ENCODE measurements at regions not wholly inside any gene's neighbourhood (a gene's known extent, or its start where the extent isn't known, plus 50 kb on each side); places are given as distances from the start of the nearest gene placed in this dataset.

- Histone ChIP-seq H3K9me2 (ENCODE audit: insufficient read depth) (no peaks in the 10 kb centered on the region), H3K36me3 (ENCODE audit: control insufficient read depth in 1 of 2, insufficient read depth in 2 of 2, low read length in 2 of 2) (no peaks in the 10 kb centered on the region), H4K20me1 (ENCODE audit: insufficient read depth) (no peaks in the 10 kb centered on the region), H3K4me2 (ENCODE audit: low read length) (no peak overlapping the region), H2AFZ (ENCODE audit: low read depth, low read length, poor library complexity, severe bottlenecking) (peak overlapping the region; percentile 26), H3K4me3 (replicated peaks in 1 of 2; ENCODE audit: low read depth in 1 of 2, low read length in 2 of 2) (no peak overlapping the region), H3K27me3 (ENCODE audit: insufficient read depth, low read length) (no peaks in the 10 kb centered on the region), H3K9ac (ENCODE audit: low read length) (no peak overlapping the region), H3K9me3 (ENCODE audit: control insufficient read depth in 1 of 2, insufficient read depth in 1 of 2, low read depth in 1 of 2, low read length in 2 of 2) (peaks cover 0 to 3% of the 10 kb centered on the region in 2 experiments; a peak in 1 of 4 replicates), H3K79me2 (ENCODE audit: insufficient read depth, low read length) (no peaks in the 10 kb centered on the region), H3K27ac (ENCODE audit: low read depth, low read length) (no peak overlapping the region), H3K4me1 (ENCODE audit: control insufficient read depth in 1 of 2, insufficient read depth in 2 of 2, low read length in 2 of 2) (no peaks in the 10 kb centered on the region)
- intact Hi-C loops (cut with micrococcal nuclease), result loop anchor here (10.0 kb wide), 1 partner anchor 431 kb away; no protein-coding TSS in a partner anchor
- ChIA-PET POLR2A (no interaction called here), CTCF (no interaction called here), RAD21 (ENCODE audit: low non-redundant PET in 1 of 2, low total read pairs in 2 of 2, uncharacterized antibody in 2 of 2, unreplicated experiment in 2 of 2) (no interaction called here)
- DNase-seq (ENCODE audit: low read depth, low spot score), result no peak
- ATAC-seq, result no peak
- TF ChIP-seq TCF7L2 (IDR thresholded peaks at IDR 0.05; ENCODE audit: borderline replicate concordance, extremely low read depth, insufficient read depth, insufficient read length) (peak; percentile 14), CEBPB (IDR thresholded peaks at IDR 0.05; ENCODE audit: low read depth) (peak; percentile 96), RAD21 (IDR thresholded peaks at IDR 0.05; ENCODE audit: low read depth) (peak; percentile 31; the same call in 1 of the 2 replicates), ATF3 (IDR thresholded peaks at IDR 0.05) (0 out of 2 replicates have a peak, but pooled peaks have one; percentile 14)
- TF ChIP-seq, protein P1, sequence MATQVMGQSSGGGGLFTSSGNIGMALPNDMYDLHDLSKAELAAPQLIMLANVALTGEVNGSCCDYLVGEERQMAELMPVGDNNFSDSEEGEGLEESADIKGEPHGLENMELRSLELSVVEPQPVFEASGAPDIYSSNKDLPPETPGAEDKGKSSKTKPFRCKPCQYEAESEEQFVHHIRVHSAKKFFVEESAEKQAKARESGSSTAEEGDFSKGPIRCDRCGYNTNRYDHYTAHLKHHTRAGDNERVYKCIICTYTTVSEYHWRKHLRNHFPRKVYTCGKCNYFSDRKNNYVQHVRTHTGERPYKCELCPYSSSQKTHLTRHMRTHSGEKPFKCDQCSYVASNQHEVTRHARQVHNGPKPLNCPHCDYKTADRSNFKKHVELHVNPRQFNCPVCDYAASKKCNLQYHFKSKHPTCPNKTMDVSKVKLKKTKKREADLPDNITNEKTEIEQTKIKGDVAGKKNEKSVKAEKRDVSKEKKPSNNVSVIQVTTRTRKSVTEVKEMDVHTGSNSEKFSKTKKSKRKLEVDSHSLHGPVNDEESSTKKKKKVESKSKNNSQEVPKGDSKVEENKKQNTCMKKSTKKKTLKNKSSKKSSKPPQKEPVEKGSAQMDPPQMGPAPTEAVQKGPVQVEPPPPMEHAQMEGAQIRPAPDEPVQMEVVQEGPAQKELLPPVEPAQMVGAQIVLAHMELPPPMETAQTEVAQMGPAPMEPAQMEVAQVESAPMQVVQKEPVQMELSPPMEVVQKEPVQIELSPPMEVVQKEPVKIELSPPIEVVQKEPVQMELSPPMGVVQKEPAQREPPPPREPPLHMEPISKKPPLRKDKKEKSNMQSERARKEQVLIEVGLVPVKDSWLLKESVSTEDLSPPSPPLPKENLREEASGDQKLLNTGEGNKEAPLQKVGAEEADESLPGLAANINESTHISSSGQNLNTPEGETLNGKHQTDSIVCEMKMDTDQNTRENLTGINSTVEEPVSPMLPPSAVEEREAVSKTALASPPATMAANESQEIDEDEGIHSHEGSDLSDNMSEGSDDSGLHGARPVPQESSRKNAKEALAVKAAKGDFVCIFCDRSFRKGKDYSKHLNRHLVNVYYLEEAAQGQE (IDR thresholded peaks at IDR 0.05; ENCODE audit: low read depth), result no peak
- TF ChIP-seq, protein P2, sequence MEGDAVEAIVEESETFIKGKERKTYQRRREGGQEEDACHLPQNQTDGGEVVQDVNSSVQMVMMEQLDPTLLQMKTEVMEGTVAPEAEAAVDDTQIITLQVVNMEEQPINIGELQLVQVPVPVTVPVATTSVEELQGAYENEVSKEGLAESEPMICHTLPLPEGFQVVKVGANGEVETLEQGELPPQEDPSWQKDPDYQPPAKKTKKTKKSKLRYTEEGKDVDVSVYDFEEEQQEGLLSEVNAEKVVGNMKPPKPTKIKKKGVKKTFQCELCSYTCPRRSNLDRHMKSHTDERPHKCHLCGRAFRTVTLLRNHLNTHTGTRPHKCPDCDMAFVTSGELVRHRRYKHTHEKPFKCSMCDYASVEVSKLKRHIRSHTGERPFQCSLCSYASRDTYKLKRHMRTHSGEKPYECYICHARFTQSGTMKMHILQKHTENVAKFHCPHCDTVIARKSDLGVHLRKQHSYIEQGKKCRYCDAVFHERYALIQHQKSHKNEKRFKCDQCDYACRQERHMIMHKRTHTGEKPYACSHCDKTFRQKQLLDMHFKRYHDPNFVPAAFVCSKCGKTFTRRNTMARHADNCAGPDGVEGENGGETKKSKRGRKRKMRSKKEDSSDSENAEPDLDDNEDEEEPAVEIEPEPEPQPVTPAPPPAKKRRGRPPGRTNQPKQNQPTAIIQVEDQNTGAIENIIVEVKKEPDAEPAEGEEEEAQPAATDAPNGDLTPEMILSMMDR (IDR thresholded peaks at IDR 0.05 in 2 of 3, conservative IDR thresholded peaks at IDR 0.05 in 1 of 3; ENCODE audit: borderline replicate concordance in 1 of 3, insufficient read depth in 1 of 3, low read depth in 2 of 3, low read length in 2 of 3), result peak in 1 of 3 experiments; percentile 13; a peak in 1 of 6 replicates
- BruUV-seq (replicated peaks), result no TSS peak
Observed at GRCh38 chr6:21305893-21306332, 287.6 kb upstream of the SOX4 start.

Measured in HCT116 (cell line).